ENCODE measurements at regions not wholly inside any gene's neighbourhood (a gene's known extent, or its start where the extent isn't known, plus 50 kb on each side); places are given as distances from the start of the nearest gene placed in this dataset.

DNA sequence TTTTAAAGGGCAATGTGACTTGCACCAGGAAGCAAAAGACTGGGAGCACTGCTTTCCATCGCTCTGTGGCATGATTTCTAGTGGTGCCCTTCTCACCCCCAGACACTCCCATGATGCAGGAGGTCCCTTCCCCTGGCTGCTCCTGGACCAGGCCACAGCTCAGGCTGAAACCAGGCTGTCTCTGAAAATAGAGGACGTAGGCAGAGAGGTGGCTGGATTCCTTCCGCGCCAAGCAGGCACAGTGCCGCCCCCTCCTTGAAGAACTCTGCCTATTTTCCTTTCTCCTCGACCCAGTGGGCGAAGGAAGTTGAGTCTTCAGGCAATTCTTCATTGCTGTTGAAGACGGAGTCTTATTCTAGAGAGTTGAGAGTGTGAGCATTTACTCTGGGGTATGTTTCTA, 489.4 kb upstream of the TBL1XR1 start:
- FAIRE-seq, result no peak
- ChIA-PET CTCF (no interaction called here), POLR2A (no interaction called here)
- intact Hi-C loops (cut with micrococcal nuclease), result no loop called here
- Histone ChIP-seq H3K27me3 (ENCODE audit: control insufficient read depth in 2 of 2, insufficient read depth in 2 of 2, low read length in 2 of 2) (no peaks in the 10 kb centered on the region), H3K9ac (replicated peaks; ENCODE audit: extremely low read depth, insufficient read depth, low read length) (no peak overlapping the region), H3K9me3 (replicated peaks; ENCODE audit: control insufficient read depth, insufficient read depth, low read length) (no peaks in the 10 kb centered on the region), H3K27ac (ENCODE audit: insufficient read depth, low read depth, low read length) (no peak overlapping the region), H3K4me2 (ENCODE audit: insufficient read depth, low read length) (no peak overlapping the region), H3K4me3 (replicated peaks in 1 of 3; ENCODE audit: insufficient read depth in 1 of 3, low read depth in 1 of 3, low read length in 3 of 3) (no peak overlapping the region), H3K9me1 (replicated peaks; ENCODE audit: control insufficient read depth, extremely low read depth, insufficient read depth, low read length) (no peaks in the 10 kb centered on the region), H3K36me3 (ENCODE audit: control insufficient read depth in 2 of 2, extremely low read depth in 1 of 2, insufficient read depth in 2 of 2, low read length in 2 of 2) (no peaks in the 10 kb centered on the region), H3K4me1 (ENCODE audit: control insufficient read depth, extremely low read depth, insufficient read depth, low read length) (peaks cover 13% of the 10 kb centered on the region), H3K79me2 (ENCODE audit: control insufficient read depth, insufficient read depth, low read length) (no peaks in the 10 kb centered on the region), H2AFZ (ENCODE audit: low read depth, low read length) (no peak overlapping the region), H4K20me1 (replicated peaks; ENCODE audit: control insufficient read depth, extremely low read depth, insufficient read depth, low read length) (no peaks in the 10 kb centered on the region)
- dilution Hi-C loops (cut with MboI; ENCODE audit: extremely low pct_ligation_motif_present, low sequenced_read_pairs), result no loop called here
- no peak for DNase-seq (ENCODE audit: low read depth, low spot score)
- TF ChIP-seq POLR2AphosphoS5 (IDR thresholded peaks at IDR 0.05; ENCODE audit: insufficient read depth, low read depth, low read length) (no peak), MYC (IDR thresholded peaks at IDR 0.05; ENCODE audit: low read depth, low read length) (no peak), FOS (IDR thresholded peaks at IDR 0.05; ENCODE audit: borderline replicate concordance, insufficient read depth, low read length) (no peak), JUN (IDR thresholded peaks at IDR 0.05; ENCODE audit: borderline replicate concordance, insufficient read depth, insufficient read length, low read depth) (no peak), GATA2 (IDR thresholded peaks at IDR 0.05; ENCODE audit: insufficient read depth, insufficient read length, low read depth, low read length) (no peak), EZH2 (IDR thresholded peaks at IDR 0.05; ENCODE audit: borderline replicate concordance, low read depth, low read length, severe bottlenecking) (no peak), POLR2A (IDR thresholded peaks at IDR 0.05; ENCODE audit: low read depth, low read length) (no peak)
- TF ChIP-seq, protein P1, sequence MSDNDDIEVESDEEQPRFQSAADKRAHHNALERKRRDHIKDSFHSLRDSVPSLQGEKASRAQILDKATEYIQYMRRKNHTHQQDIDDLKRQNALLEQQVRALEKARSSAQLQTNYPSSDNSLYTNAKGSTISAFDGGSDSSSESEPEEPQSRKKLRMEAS (IDR thresholded peaks at IDR 0.05; ENCODE audit: insufficient read depth, insufficient read length), result no peak
- TF ChIP-seq, protein P2, sequence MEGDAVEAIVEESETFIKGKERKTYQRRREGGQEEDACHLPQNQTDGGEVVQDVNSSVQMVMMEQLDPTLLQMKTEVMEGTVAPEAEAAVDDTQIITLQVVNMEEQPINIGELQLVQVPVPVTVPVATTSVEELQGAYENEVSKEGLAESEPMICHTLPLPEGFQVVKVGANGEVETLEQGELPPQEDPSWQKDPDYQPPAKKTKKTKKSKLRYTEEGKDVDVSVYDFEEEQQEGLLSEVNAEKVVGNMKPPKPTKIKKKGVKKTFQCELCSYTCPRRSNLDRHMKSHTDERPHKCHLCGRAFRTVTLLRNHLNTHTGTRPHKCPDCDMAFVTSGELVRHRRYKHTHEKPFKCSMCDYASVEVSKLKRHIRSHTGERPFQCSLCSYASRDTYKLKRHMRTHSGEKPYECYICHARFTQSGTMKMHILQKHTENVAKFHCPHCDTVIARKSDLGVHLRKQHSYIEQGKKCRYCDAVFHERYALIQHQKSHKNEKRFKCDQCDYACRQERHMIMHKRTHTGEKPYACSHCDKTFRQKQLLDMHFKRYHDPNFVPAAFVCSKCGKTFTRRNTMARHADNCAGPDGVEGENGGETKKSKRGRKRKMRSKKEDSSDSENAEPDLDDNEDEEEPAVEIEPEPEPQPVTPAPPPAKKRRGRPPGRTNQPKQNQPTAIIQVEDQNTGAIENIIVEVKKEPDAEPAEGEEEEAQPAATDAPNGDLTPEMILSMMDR (IDR thresholded peaks at IDR 0.05; ENCODE audit: extremely low read depth in 1 of 2, insufficient read depth in 1 of 2, low read depth in 1 of 2, low read length in 2 of 2), result no peak
- BruUV-seq (replicated peaks), result no TSS peak
